ENCODE measurements at regions not wholly inside any gene's neighbourhood (a gene's known extent, or its start where the extent isn't known, plus 50 kb on each side); places are given as distances from the start of the nearest gene placed in this dataset.

DNA sequence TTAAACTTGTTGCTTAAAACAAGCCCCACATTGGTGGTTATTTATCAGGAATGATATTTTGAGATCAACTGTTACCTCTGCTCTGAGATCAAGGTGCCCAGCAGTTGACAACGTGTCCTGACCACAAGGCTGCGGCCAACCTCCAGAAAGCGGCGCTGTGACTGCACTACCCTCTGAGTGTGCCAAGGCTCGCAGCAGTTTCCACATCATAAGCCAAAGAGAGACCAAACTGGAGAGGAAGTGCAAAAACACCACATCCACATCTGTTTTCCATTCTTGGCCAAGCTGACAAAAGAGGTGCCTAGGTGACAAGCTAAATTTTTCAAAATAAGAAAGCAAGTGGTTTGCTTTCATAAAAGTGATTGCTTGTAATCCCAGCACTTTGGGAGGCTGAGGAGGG lies 410.8 kb upstream of the POU3F3 start:
- no peak for TF ChIP-seq BRCA1 (CRISPR knock-in tag; IDR thresholded peaks at IDR 0.05)
- TF ChIP-seq HNRNPLL (IDR thresholded peaks at IDR 0.05; ENCODE audit: low read depth, low read length, poor library complexity, severe bottlenecking), result no peak
- no peak for TF ChIP-seq MNT (IDR thresholded peaks at IDR 0.05)
- TF ChIP-seq FIP1L1 (IDR thresholded peaks at IDR 0.05; ENCODE audit: borderline replicate concordance, insufficient read depth, low read depth, low read length), result no peak
- TF ChIP-seq POLR2A (IDR thresholded peaks at IDR 0.05; ENCODE audit: insufficient read depth in 1 of 2, low read depth in 2 of 2, low read length in 2 of 2), result no peak
- TF ChIP-seq ZNF33B (CRISPR knock-in tag; IDR thresholded peaks at IDR 0.05), result no peak

All from HepG2 (cell line).